ENCODE measurements at regions not wholly inside any gene's neighbourhood (a gene's known extent, or its start where the extent isn't known, plus 50 kb on each side); places are given as distances from the start of the nearest gene placed in this dataset.

- TF ChIP-seq CTCF (IDR thresholded peaks at IDR 0.05; ENCODE audit: control insufficient read depth, insufficient read depth, low read depth, low read length, missing control alignments), result no peak
- no peak overlapping the region for H3K4me3 ChIP-seq (ENCODE audit: control insufficient read depth, low read depth, low read length)
- no peak for DNase-seq (ENCODE audit: low read depth)
Observed at GRCh38 chrX:20350596-20350995, 83.9 kb upstream of the RPS6KA3 start.

DNA sequence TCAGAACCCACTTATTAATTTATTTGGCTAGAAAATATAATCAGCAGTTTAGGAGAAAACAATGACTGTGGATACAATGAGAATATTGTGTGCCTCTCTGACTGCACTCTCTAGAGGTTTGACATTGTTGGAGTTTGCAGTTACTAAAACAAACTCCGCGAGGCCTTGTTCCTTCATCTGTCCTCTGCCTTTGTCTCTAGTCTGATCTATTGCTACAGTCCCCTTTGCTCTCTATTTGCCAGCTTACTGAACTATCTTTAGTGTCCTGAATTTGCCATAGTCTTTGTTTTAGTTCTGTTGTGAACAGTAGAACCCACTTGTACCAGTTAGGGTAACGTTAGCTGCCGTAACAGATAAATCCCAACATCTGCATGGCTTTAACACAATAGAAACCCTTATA, 81.4 kb upstream of the RPS6KA3 start:
- H3K4me3 ChIP-seq (ENCODE audit: control insufficient read depth, low read depth, low read length), result no peak overlapping the region
- no peak for DNase-seq (ENCODE audit: low read depth)
- no peak for TF ChIP-seq CTCF (IDR thresholded peaks at IDR 0.05; ENCODE audit: control insufficient read depth, insufficient read depth, low read depth, low read length, missing control alignments)

DNA sequence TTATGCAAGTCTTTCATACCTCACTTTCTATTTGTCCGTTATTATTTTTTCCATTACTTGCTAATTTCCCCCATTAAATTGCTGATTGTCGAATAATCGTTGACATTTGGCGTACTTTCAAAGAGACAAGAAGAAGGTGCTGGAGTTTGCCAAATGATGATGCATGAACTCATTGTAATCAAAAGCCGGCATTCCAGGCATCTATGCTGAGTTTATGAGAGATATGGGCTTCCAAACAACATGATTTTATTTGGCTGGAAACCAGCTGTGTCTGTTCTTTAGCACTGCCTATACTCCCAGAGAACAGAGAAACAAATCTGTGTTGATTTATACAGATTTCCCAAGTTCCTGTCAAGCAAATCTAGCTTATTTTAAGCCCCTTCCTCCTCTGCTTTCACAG, 80.8 kb upstream of the RPS6KA3 start:
- no peak for DNase-seq (ENCODE audit: low read depth)
- TF ChIP-seq CTCF (IDR thresholded peaks at IDR 0.05; ENCODE audit: control insufficient read depth, insufficient read depth, low read depth, low read length, missing control alignments), result no peak

GRCh38 chrX:20333672-20334071, 67.0 kb upstream of the RPS6KA3 start:
- no peak for DNase-seq (ENCODE audit: low read depth)
- TF ChIP-seq CTCF (IDR thresholded peaks at IDR 0.05; ENCODE audit: control insufficient read depth, insufficient read depth, low read depth, low read length, missing control alignments), result no peak

More for the DNA sequence above, 80.8 kb upstream of the RPS6KA3 start:
- no peak overlapping the region for H3K4me3 ChIP-seq (ENCODE audit: control insufficient read depth, low read depth, low read length)

DNA sequence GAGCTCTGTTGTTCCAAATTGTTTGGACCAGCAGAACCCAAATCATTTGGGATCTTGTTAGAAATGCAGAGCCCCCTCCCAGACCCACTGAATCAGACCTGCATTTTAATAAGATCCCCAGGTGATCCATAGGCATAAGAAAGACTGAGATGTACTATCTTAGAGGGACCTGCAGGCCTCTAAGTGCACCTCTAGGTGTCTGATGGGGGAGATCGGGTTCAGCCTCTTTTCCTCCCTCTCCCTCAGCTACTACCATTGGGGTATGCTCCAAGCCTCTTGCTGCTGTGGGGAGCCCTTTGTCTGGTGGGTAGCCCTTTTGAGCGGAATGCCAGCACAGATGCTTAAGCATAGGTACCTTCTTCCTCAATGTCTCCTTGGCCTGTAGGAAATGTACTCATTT, 63.8 kb upstream of the RPS6KA3 start:
- no peak overlapping the region for H3K4me3 ChIP-seq (ENCODE audit: control insufficient read depth, low read depth, low read length)
- TF ChIP-seq CTCF (IDR thresholded peaks at IDR 0.05; ENCODE audit: control insufficient read depth, insufficient read depth, low read depth, low read length, missing control alignments), result no peak
- no peak for DNase-seq (ENCODE audit: low read depth)

More at GRCh38 chrX:20333672-20334071, 67.0 kb upstream of the RPS6KA3 start:
- H3K4me3 ChIP-seq (ENCODE audit: control insufficient read depth, low read depth, low read length), result no peak overlapping the region

DNA sequence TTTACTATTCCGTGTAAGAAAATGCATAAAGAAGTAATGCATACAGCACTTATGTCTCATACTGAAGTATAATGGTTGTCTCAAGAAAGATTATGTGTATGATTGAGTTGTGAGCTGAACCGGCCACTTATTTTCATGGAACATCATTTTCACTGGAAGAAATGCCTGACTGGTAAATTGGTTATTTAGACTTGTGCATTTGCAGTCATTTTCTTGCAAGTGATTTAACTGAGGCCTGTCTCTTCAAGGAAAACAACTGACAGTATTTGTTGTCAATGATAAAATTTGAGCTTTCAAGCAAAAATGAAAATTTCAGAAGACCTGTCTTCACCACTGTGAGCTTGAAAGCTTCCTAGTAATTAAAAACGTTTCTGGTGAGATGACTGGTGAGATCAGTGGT, 62.7 kb upstream of the RPS6KA3 start:
- no peak for DNase-seq (ENCODE audit: low read depth)
- no peak overlapping the region for H3K4me3 ChIP-seq (ENCODE audit: control insufficient read depth, low read depth, low read length)
- no peak for TF ChIP-seq CTCF (IDR thresholded peaks at IDR 0.05; ENCODE audit: control insufficient read depth, insufficient read depth, low read depth, low read length, missing control alignments)

- TF ChIP-seq CTCF (IDR thresholded peaks at IDR 0.05; ENCODE audit: control insufficient read depth, insufficient read depth, low read depth, low read length, missing control alignments), result no peak
- no peak for DNase-seq (ENCODE audit: low read depth)
- no peak overlapping the region for H3K4me3 ChIP-seq (ENCODE audit: control insufficient read depth, low read depth, low read length)
Observed at GRCh38 chrX:20325786-20326388, 59.2 kb upstream of the RPS6KA3 start.
